NB4 (cell line): ENCODE measurements at regions not wholly inside any gene's neighbourhood (a gene's known extent, or its start where the extent isn't known, plus 50 kb on each side); places are given as distances from the start of the nearest gene placed in this dataset.

Experiments
- CTCF ChIP-seq: IDR thresholded peaks from one replicate; pipeline ENCODE4 v1.5.1; 2012; ENCODE audit warnings: low read depth, low read length
- MYC ChIP-seq: IDR thresholded peaks from 2 replicates; pipeline ENCODE4 v1.6.1; 2011; ENCODE audit warnings: low read depth, low read length
- POLR2A ChIP-seq: IDR thresholded peaks from 2 replicates; pipeline ENCODE4 v1.6.1; 2011; ENCODE audit warnings: mild to moderate bottlenecking; ENCODE audit not compliant: insufficient read length; ENCODE audit errors: extremely low read depth

GRCh38 chr11:101803651-101804050 is 111.2 kb upstream of the CEP126 start:
- no peak for TF ChIP-seq CTCF
- TF ChIP-seq MYC: no peak
- no peak for TF ChIP-seq POLR2A
